Fibroblast of villous mesenchyme (primary cell): ENCODE measurements at regions not wholly inside any gene's neighbourhood (a gene's known extent, or its start where the extent isn't known, plus 50 kb on each side); places are given as distances from the start of the nearest gene placed in this dataset.

Experiments used
- DNase-seq: peaks from one replicate; pipeline ENCODE4 v3.0.0-alpha.2; 2010; ENCODE audit warnings: low read depth
- H3K4me3 ChIP-seq: 2 replicates; pipeline ENCODE4 v1.5.1; 2011; ENCODE audit warnings: low read depth, mild to moderate bottlenecking, low read length
- TF ChIP-seq, protein P1 (sequence below): IDR thresholded peaks from 2 replicates; pipeline ENCODE4 v1.5.1; 2012; ENCODE audit warnings: low read depth, mild to moderate bottlenecking, low read length; ENCODE audit not compliant: insufficient read depth

DNA sequence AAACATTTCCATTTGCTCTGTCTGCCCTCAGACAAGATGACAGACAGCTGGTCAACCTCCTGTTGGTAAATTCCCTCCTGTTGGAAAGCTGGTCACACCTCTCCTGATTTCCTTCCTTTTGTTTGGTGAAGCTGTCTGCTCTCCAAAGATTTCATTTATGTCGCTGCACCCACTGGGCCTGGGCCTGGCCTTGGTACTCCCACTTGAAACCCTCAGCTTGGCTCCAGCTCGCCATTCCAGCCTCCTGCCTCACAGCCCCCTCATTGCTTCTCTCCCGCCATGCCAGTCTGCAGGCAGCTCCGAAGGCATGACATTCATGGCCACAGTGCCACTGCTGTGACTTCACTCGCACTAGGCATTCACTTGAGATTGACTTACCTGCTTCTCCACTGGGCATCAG, 451.8 kb downstream of the VRK1 start:
- H3K4me3 ChIP-seq = no peak overlapping the region
- DNase-seq = no peak
- TF ChIP-seq, protein P1, sequence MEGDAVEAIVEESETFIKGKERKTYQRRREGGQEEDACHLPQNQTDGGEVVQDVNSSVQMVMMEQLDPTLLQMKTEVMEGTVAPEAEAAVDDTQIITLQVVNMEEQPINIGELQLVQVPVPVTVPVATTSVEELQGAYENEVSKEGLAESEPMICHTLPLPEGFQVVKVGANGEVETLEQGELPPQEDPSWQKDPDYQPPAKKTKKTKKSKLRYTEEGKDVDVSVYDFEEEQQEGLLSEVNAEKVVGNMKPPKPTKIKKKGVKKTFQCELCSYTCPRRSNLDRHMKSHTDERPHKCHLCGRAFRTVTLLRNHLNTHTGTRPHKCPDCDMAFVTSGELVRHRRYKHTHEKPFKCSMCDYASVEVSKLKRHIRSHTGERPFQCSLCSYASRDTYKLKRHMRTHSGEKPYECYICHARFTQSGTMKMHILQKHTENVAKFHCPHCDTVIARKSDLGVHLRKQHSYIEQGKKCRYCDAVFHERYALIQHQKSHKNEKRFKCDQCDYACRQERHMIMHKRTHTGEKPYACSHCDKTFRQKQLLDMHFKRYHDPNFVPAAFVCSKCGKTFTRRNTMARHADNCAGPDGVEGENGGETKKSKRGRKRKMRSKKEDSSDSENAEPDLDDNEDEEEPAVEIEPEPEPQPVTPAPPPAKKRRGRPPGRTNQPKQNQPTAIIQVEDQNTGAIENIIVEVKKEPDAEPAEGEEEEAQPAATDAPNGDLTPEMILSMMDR = no peak

DNA sequence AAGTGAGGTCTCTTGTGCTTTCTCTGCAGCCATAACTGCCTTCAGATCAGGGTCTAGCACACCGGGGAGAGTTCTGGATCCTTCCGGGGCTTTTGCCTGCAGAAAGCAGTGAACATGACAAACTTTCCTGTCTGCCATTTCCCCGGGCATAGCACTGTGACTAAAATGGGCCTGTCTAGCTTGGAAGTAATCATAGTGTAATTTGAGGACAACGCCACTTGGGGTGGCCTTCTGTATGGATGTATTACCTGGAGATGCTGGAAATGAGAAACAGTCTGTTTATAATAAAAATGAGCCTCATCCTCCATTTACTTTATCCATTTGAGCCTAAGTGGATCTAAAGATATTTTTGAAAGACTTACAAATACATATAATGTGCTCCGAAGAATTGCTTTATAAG, 453.7 kb downstream of the VRK1 start:
- no peak for DNase-seq
- no peak overlapping the region for H3K4me3 ChIP-seq
- TF ChIP-seq, protein P1 = no peak

DNA sequence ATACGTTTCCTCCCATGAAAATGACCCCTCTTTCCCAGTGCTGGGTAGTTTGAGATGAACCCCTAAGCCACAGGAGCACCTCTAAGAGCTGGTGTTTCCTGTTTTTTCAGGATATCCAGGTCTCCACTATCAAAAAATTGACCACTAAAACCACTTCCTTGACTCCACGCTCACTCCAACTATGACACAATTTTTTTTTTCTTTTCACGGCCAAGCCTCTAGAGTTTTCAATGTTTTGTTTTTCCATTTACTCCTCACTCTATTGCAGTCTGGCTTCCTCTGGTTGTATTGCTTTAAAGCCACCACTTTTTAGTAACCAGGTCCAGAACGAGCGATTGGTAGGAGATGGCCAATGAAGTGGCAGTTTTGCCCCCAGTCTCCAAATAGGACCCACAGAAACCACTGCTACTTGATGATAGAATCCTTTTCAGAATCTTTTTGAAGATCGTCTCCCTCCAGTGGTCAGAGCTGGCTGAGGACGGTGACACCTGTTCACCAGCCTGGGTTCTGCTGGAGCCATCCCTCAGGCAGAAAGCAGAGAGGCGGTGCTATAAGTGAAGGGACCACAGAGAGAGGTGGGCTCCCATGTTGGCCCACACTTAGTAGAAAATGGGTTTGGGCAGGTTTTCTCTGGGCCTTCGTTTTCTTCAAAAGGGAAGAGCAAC, 454.4 kb downstream of the VRK1 start:
- H3K4me3 ChIP-seq = no peak overlapping the region
- TF ChIP-seq, protein P1 = no peak
- DNase-seq = no peak

DNA sequence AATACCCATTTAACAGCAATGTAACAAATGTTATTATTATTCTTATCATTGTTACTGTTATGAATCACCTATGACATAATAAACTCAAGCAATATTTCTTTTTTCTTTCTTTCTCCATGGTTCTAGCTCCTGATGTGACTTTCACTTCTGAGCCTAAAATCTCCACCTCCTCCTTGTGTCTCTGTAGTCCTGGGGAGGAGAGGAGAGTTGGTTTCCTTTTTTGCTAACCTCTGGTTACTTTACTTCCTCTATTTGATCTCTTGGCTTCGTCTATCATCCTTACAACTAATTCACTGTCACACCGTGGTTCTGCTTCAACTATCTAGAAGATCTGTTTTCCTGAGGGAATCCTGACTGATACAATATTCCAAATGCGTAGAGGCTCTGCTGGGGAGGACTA, 456.6 kb downstream of the VRK1 start:
- H3K4me3 ChIP-seq = no peak overlapping the region
- TF ChIP-seq, protein P1 = no peak
- DNase-seq = no peak

DNA sequence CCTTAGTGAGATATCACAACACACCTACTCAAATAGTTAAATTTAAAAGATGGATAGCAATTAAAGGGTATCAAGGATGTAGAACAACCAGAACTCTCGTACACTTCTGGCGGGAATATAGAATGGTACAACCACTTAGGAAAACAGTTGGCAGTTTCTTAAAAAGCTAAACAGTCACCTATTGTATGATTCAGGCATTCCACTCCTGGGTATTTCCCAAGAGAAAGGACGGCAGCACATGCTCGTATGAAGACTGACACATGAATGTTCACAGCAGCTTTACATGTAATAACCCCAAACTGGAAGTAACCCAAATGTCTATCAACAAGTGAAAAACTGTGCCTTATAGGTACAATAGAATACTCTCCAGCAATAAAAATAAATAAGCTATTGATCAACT, 465.2 kb downstream of the VRK1 start:
- H3K4me3 ChIP-seq = no peak overlapping the region
- DNase-seq = no peak
- TF ChIP-seq, protein P1 = no peak

GRCh38 chr14:97264516-97265230, 467.5 kb downstream of the VRK1 start:
- TF ChIP-seq, protein P1 = no peak
- DNase-seq = no peak

More at GRCh38 chr14:97264516-97265230, 467.5 kb downstream of the VRK1 start:
- no peak overlapping the region for H3K4me3 ChIP-seq
